ENCODE measurements at regions not wholly inside any gene's neighbourhood (a gene's known extent, or its start where the extent isn't known, plus 50 kb on each side); places are given as distances from the start of the nearest gene placed in this dataset.

GRCh38 chr5:22910523-22910922 is 57.4 kb upstream of the CDH12 start:
- no peak for TF ChIP-seq POLR2A (IDR thresholded peaks at IDR 0.05; ENCODE audit: low read length)
- TF ChIP-seq GATA1 (IDR thresholded peaks at IDR 0.05; ENCODE audit: low read depth, low read length): no peak
